GM19023 (cell line): ENCODE measurements at regions not wholly inside any gene's neighbourhood (a gene's known extent, or its start where the extent isn't known, plus 50 kb on each side); places are given as distances from the start of the nearest gene placed in this dataset.
A peak's percentile ranks its signal among the peaks of the same experiment; 100 is the strongest.
"Not testable (repeated sequence)": the region's sequence is repeated elsewhere in the genome, so short reads cannot be mapped to it uniquely, and the experiment has no call there.

Experiments
- ATAC-seq: cut with Tn5 transposase; IDR thresholded peaks from one replicate; pipeline ENCODE4 v1.9.1; 2021; ENCODE audit warnings: mild to moderate bottlenecking, moderate library complexity; ENCODE audit not compliant: unreplicated experiment

DNA sequence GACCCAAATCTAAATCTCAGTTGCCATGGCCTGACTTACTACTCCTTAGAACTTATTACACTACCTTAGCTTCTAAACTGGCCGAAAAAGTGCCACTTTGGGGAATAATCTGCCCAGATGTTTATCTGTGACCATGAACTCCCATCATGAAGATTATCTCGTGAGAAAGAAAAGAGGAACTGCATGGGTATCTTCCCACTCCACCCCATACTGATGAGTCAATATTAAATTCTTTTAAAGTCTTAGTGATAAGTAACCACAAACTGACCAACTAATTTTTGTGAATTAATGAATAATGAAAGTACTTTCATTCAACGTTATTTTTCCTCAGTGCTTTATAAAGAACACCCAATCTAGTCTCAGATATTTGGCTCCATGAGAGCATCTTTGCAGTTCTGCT is 493.5 kb downstream of the EBF1 start:
- no peak for ATAC-seq

DNA sequence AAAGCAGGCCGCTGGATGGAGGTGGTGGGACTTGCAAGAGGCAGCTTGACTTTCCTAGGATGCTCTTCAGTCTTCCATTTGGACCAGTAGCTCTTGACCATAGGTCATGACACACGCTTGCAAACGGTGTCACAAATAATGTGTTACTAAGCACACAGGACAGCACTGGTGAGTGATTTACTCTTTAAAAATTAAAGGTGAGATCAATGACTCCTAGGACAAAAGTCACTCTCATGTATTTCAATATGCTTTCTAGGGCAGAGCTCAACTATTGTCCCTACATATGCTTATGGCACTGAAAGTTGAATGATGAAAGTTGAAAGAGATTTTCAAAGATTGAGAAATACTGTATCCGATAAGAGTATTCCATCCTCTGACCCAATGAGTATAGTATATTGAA is 496.7 kb downstream of the EBF1 start:
- ATAC-seq = no peak

DNA sequence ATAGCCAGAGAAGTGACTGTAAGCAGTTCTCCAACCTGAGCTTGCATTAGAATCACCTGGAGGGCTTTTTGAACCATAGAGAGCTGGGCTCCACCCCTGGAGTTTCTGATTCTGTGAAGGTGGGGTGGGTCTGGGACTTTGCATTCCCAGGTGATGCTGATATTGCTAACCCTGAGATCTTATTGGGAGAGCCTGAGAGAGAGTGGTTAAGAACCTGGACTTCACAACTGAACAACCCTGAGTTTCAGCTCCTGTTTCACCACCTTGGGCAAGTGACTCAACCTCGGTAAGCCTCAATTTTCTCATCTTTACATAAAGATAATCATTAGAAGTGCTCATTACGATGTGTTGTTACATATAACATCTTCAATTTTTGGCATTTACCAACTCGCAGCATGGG is 498.6 kb downstream of the EBF1 start:
- ATAC-seq = no peak

DNA sequence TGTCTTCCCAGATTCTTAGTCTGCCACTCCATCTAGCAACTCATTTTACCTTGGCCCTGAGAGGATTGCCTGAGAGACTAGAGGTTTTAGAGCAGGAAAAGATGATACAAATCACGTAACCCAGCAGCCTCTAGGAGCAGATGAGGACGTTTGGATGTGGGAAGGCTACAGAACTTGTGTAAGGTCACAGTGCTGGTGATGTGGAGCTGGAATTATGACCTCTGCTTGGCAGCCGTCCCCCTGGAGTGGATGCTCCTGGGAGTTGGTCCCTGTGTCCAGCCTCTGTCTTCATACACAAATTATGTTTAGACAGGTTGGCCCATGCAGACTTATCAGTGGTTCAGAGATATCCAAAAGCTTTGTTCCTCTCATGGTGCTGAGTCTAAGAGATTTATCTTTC is 499.0 kb downstream of the EBF1 start:
- no peak for ATAC-seq

DNA sequence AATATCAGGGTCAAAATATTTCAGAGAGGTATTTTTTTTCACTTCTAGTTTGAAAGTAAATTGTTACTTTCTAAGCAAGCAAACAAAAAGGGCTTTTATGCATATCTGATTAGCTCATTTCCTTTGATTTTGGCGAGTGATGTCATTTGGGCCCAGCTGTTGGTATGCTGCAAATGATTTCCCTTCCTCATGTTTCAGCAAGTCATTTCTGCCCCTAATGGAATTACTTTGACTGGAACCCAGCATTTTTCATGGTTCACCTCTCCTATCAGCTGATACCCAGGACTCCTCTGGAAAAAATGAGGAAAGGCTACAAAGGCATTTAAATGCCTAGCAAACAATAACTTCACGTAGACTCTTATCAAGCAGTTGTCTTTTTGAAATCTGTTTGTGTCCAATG is 500.6 kb downstream of the EBF1 start:
- no peak for ATAC-seq

DNA sequence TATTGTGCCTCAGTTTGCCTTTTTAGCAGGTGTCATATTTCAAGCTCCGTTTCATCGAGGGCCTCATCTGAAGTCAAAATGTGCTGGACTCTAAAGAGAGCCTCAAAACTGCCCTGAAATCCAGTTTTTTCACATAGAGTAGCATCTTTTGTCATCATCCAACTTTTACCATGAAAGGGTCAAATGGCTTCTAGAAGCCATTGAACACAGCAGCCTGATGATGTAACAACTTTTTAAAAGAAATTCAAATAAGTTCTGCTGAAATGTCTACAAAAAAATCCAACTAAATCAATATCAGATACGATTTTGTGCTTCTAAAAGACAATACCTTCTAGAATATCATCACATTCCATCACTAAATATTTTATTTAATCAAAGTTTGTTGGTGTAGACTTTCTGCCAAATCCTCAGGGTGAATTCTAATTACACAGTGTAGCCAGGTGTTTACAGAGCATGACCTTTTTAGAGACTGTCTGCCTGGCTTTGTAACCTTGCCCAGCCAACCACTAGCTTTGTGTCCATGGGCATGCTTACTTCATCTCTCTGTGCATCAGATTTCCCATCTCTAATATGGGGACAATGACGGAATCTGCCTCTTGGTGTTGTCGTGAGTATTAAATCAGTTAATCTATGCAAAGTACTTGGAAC is 505.0 kb downstream of the EBF1 start:
- no peak for ATAC-seq

DNA sequence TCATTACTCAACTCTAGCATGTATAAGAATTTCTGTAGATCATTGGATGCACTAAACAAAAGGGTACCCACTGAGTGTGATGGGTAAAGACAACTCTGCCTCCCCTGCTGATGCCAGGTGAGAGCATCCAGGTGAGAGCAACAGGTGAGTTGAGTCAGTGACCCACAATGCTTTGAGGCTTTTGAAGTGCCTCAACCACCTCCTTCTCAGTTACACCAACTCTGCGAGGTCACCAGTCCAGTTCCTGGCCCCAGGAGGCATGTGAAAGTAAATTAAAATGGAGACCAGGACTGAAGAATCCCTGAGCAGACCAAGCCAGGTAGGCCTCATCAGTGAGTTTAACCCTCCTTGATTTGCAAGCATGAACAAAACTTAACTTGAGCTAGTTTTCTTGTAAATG is 505.8 kb downstream of the EBF1 start:
- no peak for ATAC-seq

DNA sequence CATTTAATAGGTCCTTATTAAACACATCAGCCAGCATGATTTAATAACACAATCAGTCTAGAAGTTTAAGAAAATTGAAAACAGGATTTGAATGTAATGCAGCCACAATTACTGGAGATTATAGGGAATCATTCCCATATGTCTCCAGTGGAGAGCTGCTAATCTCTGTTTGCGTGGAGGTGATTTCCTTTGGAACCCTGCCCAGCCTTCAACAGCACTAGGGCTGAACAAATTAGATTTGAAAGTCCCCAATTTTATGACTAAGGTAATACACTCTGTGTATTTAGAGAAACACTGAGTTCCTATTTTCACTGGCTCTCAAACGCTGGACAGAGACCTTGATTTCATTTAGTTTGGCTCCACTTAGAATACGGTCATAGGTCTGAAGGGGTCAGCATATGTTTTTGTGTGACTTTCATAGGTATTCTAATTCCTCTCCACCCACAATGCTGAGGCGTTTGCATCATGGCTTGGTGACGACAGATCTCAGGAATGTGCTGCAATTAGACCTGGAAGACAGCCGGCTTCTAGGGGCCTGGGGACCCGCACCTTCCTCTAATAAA is 508.3 kb downstream of the EBF1 start:
- no peak for ATAC-seq

DNA sequence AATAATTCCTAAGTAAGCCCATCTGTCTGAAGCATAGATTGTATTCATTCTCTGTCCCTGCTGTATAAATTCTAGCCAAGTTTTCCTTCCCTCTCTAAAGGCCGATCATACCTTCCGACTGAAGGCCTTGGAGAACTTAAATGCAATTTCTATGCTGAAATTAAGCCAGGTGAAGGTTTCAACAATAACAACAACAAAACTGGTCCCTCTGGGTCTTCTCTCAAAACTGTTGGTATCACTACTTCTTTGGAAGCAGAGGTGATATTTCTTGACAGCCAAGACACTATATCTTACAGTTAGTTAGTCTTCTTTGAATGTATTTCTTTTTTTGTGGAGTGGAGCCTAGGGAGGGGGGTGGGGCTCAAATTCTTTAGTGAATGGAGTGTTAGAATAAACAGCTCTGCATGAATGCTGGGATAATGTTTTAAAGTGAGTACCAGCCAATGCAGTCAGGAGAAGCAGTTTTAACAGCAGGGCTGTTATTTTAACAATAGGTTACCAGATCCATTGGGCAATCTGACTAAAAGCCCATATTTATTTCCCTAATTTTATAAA is 508.9 kb downstream of the EBF1 start:
- ATAC-seq = no peak

DNA sequence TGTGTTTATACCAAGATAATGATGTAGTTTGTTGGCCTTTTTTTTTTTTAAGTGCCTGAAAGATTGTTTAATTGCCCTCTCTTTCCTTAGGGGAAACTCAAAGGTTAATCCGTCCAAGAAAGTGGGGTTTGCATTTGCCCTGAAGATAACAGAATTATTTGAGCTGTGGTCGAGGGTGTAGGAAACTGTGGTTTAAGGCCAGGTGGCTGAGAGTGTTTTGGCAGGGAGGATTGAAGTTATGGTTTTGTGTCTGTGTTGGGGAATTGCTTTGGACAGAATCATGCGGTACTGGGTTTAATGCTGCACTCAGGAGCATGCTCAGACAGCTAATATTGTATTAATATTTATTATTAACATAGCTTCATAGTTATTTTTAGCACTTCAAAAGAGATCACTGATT is 509.8 kb downstream of the EBF1 start:
- ATAC-seq = no peak

DNA sequence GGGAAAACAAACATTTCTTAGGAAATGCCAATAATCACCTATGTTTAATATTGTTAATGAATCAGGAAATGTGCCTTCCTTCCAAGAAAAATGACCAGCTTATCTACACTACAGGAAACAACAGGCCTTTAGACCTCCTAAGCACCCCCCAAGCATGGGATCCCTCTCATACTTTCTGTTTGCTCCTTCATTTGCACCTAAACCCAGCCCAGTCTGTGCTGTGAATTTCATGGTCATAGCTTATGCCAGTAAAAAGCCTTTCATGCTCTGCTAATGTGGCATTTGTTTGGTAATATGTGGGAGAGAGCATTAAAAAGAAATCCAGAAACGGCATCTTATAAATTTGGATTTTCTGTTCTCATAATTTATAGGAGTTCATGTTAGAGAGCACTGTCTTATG is 511.1 kb downstream of the EBF1 start:
- ATAC-seq = no peak

DNA sequence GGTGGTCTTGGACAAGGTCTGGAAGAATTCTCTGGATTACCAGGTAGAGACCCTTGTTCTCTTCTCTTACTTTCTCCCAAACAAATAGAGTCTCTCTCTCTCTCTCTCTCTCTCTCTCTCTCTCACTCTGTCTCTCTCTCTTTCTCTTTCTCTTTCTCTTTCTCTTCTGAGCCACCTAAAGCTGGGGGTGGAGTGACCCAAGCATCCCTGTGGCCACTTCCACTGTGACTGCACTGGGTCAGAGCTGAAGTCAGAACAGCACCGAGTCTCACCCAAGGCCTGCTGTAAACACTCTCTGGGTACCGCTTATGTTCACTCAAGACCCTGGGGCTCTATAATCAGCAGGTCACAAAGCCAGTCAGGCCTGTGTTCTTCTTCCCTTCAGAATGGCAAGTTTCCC is 513.7 kb downstream of the EBF1 start:
- no peak for ATAC-seq

DNA sequence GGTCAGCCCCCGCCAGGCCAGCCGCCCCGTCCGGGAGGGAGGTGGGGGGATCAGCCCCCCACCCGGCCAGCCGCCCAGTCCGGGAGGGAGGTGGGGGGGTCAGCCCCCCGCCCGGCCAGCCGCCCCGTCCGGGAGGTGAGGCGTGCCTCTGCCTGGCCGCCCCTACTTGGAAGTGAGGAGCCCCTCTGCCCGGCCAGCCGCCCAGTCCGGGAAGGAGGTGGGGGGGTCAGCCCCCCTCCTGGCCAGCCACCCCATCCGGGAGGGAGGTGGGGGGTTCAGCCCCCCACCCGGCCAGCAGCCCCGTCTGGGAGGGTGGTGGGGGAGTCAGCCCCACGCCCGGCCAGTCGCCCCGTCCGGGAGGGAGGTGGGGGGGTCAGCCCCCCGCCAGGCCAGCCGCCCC is 517.0 kb downstream of the EBF1 start:
- not testable (repeated sequence) for ATAC-seq

DNA sequence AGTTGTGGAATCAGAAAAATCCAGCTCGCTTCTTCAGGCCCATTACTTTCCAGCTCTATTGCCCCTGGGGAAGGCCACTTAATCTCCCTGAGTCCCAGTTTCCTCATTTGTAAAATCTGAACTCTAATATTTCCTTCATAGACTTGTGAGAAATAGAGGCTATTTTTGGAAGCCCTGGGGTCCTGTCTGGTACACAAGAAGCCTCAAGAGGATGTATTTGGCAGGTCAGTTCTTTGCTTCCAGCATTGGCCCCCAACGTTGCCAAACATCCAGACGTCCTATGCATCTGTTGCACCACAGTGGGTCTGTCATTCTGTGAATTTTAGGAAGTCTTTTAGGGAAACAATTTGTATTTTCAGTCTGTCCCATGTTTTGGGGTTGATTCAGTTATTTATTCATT is 525.9 kb downstream of the EBF1 start:
- no peak for ATAC-seq

DNA sequence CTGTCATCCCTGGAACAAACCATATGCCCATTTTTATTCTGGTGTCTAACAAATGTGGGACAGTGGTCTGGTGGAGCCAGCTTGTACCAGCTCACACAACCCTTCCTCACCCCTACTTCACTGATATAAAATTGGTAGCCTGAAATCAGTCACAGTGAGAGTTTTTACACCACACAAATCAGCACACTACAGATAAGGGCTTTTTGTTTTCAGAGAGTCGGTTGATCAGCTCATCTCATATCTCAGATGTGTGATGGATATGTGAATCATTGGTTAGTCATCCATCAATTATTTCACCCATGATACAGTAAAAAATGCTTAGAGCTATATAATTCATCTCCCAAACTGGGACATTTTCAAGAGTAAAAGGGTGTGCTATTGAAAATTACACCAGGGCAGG is 529.2 kb downstream of the EBF1 start:
- no peak for ATAC-seq

DNA sequence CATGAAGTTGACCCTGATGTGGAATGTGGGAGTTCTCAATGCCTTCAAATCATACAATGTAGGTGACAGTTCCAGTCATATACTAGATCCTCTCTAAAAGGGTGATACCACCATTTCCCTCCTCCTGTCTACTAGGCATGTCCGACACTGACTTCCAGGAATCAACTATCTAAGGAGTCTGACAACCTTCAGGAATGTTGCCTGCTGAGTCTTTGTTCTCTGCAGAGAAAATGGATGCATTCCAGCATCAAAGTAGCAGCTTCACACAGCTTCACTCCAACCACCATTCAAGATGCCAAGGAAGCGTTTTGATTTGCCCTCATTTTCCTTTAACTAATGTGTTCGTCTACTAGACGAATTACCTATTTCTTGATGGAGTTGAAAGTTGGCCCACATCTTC is 530.2 kb downstream of the EBF1 start:
- no peak for ATAC-seq

DNA sequence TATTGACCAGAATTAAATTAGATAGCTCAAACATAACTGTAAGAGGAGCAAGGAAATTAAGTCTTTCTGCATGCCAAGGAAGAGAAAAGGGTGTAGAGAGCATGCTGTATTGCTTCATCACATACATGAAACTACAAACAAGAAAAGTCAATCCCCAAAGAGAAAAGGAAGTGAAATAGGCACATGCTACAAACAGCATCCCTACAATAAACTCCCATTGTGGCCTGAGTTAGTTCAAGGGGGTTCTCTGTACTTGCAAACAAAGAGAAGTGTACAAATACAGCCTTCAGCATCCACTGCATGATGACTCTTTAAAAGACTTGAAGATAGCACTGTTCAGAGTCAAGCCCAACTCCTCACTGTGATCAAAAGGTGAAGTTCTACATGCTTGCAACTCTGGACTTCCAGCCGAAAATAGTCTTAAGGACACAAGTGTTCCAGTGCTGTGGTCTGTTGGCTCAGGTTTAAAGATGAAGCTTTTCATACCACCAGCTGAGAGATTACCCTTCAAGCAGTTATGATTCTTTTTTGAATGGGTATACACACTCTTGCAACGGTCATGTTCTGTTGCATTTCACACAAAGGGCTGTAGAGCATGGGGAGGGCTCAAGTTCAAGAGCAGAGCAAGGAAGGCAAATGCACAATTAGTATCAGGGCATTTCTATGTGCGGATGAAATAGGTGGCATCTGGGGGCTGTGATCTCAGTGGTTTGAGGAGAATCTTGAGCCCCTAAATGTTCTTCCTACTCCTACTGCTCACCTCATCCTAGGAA is 534.5 kb downstream of the EBF1 start:
- no peak for ATAC-seq

DNA sequence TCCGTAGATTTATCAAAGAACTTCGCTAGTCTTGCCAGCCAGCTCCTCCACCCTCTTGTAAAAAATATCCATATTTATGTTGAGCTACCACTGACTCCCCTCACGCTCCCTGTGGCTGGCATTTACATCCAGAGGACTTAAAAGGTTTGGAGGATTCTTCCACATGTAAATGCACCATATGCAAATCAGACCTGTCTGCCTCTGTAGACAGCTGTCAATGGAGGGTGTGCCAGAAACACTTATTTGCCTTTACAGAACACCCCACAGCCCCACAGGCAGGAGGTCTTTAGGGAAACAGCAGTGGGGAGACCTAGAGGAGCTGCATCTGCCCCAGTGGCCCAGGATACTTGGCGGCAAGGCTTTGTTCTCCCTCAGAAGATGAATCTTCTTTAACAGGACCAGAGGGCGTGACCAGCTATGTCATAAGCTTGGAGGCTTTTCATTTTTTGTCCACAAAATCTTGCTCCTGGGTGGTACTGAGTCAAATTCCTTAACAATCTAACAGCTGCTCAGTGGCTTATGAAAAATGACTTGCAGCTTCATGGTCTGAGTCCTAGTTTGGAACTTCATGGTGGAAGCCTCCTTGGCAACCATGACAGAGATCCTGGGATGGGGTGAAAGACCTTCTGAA is 535.8 kb downstream of the EBF1 start:
- ATAC-seq = no peak

DNA sequence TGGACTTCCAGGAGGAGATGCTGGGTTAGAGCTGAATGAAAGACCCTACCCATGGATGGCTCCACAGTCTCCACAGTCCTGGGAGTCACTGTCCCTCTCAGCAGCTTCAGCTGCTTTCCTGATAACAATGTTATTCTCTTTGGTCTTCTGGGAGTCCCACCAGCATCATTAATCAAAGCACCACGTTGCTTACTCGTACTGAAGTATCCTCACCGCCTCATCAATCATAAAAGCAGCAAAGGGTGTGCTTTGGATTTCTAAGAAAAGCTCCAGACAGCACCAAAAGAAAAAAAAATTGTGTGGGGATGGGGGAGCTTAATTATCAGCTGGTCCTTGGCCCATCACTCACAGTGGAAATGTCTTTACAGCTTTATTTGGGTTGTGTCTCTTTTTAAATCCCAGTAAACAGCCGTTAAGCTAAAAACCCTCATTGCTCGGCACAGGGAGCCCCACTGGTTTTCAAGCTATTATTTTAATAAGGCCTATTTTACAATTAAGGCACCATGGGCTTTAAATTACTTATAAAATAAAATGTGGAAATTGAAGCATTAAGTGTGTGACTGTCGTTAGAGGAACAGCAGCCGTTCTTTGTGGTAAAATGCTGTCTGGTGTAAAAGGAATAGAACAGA is 538.0 kb downstream of the EBF1 start:
- no peak for ATAC-seq

DNA sequence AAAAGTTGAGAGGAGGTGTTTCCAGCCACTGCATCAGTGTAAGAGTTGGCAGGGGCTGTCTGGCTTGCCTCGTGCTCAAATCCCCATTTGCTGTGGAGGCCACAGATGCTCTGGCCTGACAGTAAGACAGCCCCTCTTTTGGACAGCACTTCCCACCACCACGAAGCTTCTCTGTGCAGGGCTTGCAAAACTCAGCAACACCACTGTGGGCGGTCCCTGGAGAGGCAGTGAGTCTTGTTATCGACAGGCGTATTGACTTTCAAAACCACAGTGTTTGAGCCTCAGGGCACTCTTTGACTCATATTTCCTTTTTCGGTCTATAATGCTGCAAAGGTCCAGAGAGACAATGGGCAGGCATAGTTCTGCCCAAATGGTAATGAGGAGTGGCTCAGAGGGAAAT is 539.5 kb downstream of the EBF1 start:
- ATAC-seq = peak; percentile 97

DNA sequence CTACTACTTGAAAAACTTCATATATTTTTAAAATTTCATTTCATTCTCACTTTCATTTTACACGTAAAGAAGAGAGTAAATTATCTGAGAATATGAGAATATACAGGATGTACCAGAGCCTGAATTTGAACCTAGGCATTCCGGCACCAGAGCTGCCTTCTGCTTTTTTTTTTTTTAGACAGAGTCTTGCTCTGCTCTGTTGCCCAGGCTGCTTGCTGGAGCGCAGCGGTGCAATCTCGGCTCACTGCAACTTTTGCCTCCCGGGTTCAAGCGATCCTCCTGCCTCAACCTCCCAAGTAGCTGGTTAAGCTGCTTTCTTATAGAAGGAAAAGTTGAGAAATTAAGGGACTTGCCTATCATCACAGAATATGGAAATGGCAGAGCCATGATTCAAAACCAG is 540.1 kb downstream of the EBF1 start:
- ATAC-seq = peak; percentile 36
